C4-2B (cell line): ENCODE measurements at regions not wholly inside any gene's neighbourhood (a gene's known extent, or its start where the extent isn't known, plus 50 kb on each side); places are given as distances from the start of the nearest gene placed in this dataset.

ENCODE experiments used
- CTCF ChIP-seq: fragments of 450-650 bp; conservative IDR thresholded peaks from 2 replicates; pipeline ENCODE4 v1.5.1; 2017; ENCODE audit warnings: mild to moderate bottlenecking
- ZFX ChIP-seq: fragments of 450-650 bp; IDR thresholded peaks from 2 replicates; pipeline ENCODE4 v1.6.1; 2017

- TF ChIP-seq CTCF (no peak), ZFX (no peak)
These were observed 586.7 kb upstream of the TUSC1 start for GRCh38 chr9:26264709-26265601.
